Fibroblast of the aortic adventitia (primary cell): ENCODE measurements at regions not wholly inside any gene's neighbourhood (a gene's known extent, or its start where the extent isn't known, plus 50 kb on each side); places are given as distances from the start of the nearest gene placed in this dataset.

Source experiments
- DNase-seq: peaks from one replicate; pipeline ENCODE4 v3.0.0-alpha.2; 2010; ENCODE audit warnings: low read depth
- H3K4me3 ChIP-seq: 2 replicates; pipeline ENCODE4 v1.5.1; 2011; ENCODE audit warnings: low read depth, mild to moderate bottlenecking, control low read depth, low read length, moderate library complexity
- TF ChIP-seq, protein P1 (sequence below): IDR thresholded peaks from 2 replicates; pipeline ENCODE4 v1.5.1; 2011; ENCODE audit warnings: mild to moderate bottlenecking, low read length, control low read depth, inconsistent platforms; ENCODE audit not compliant: insufficient read depth

- peak; percentile 92 for DNase-seq
- TF ChIP-seq, protein P1, sequence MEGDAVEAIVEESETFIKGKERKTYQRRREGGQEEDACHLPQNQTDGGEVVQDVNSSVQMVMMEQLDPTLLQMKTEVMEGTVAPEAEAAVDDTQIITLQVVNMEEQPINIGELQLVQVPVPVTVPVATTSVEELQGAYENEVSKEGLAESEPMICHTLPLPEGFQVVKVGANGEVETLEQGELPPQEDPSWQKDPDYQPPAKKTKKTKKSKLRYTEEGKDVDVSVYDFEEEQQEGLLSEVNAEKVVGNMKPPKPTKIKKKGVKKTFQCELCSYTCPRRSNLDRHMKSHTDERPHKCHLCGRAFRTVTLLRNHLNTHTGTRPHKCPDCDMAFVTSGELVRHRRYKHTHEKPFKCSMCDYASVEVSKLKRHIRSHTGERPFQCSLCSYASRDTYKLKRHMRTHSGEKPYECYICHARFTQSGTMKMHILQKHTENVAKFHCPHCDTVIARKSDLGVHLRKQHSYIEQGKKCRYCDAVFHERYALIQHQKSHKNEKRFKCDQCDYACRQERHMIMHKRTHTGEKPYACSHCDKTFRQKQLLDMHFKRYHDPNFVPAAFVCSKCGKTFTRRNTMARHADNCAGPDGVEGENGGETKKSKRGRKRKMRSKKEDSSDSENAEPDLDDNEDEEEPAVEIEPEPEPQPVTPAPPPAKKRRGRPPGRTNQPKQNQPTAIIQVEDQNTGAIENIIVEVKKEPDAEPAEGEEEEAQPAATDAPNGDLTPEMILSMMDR = peak; percentile 39
- H3K4me3 ChIP-seq = no peak overlapping the region
These were observed 72.8 kb downstream of the XCL2 start for GRCh38 chr1:168470901-168471431.

GRCh38 chr1:168469690-168470089 is 74.1 kb downstream of the XCL2 start:
- DNase-seq = peak; percentile 69
- TF ChIP-seq, protein P1 = no peak
- no peak overlapping the region for H3K4me3 ChIP-seq

GRCh38 chr1:168468822-168469221 is 75.0 kb downstream of the XCL2 start:
- TF ChIP-seq, protein P1 = no peak
- DNase-seq = no peak
- H3K4me3 ChIP-seq = no peak overlapping the region

GRCh38 chr1:168468042-168468809 is 75.6 kb downstream of the XCL2 start:
- H3K4me3 ChIP-seq = no peak overlapping the region
- TF ChIP-seq, protein P1 = no peak
- peak; percentile 76 for DNase-seq

GRCh38 chr1:168467452-168467851 is 76.3 kb downstream of the XCL2 start:
- no peak for DNase-seq
- TF ChIP-seq, protein P1 = no peak
- H3K4me3 ChIP-seq = no peak overlapping the region

DNA sequence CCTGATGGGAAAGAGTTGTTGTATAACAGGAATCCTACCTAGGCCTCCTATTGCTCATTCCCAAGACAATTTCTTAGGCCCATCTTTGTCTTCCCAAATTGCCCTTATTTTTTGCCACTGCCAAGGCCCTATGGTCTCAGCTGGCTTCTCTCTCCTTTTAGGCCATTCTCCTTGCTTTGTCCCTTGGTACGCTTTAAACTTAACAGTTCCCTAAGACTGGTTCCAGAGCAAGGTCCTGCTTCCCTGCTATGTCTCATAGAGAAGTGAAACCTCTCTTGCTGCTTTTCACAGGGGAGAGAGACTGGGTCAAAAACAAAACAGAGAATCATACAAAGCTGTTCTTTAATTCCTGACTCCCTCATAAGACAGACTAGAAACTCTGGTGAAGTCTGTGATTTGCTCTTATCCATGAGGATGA is 77.1 kb downstream of the XCL2 start:
- DNase-seq = no peak
- TF ChIP-seq, protein P1 = no peak

More for the DNA sequence above, 77.1 kb downstream of the XCL2 start:
- H3K4me3 ChIP-seq = no peak overlapping the region
